ENCODE measurements at regions not wholly inside any gene's neighbourhood (a gene's known extent, or its start where the extent isn't known, plus 50 kb on each side); places are given as distances from the start of the nearest gene placed in this dataset.

DNA sequence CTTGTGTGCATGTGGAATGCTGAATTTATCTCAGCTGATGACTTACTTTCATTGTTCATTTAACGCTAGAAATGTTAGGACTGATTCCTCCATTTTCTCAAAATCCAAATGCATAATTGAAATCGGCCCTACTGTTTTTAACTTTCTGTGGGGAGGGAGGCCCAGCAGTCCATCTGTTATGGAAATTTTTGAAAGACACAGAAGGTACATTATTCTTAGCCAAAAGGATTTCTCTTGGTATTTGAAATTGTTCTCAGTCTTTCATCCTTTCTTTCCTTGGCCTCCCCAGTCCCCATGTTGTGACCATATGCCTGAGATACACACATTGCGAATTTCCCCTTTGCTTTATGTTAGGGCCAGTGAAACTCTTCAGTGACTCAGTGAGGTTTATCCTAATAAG, 549.9 kb downstream of the IRX1 start:
- POLR2A ChIA-PET: no interaction called here
- Histone ChIP-seq H3K9me3 (replicated peaks; ENCODE audit: control insufficient read depth, insufficient read depth, low read length) (peaks cover 8% of the 10 kb centered on the region), H4K20me1 (replicated peaks; ENCODE audit: control insufficient read depth, extremely low read depth, insufficient read depth, low read length) (no peaks in the 10 kb centered on the region), H3K4me1 (ENCODE audit: control insufficient read depth, extremely low read depth, insufficient read depth, low read length) (no peaks in the 10 kb centered on the region), H3K4me2 (ENCODE audit: insufficient read depth, low read length) (no peak overlapping the region), H3K9me1 (replicated peaks; ENCODE audit: control insufficient read depth, extremely low read depth, insufficient read depth, low read length) (no peaks in the 10 kb centered on the region), H3K27ac (ENCODE audit: insufficient read depth, low read depth, low read length) (no peak overlapping the region), H2AFZ (ENCODE audit: low read depth, low read length) (no peak overlapping the region), H3K27me3 (ENCODE audit: control insufficient read depth in 2 of 2, insufficient read depth in 2 of 2, low read length in 2 of 2) (no peaks in the 10 kb centered on the region), H3K79me2 (ENCODE audit: control insufficient read depth, insufficient read depth, low read length) (no peaks in the 10 kb centered on the region), H3K9ac (replicated peaks; ENCODE audit: extremely low read depth, insufficient read depth, low read length) (no peak overlapping the region), H3K36me3 (ENCODE audit: control insufficient read depth in 2 of 2, extremely low read depth in 1 of 2, insufficient read depth in 2 of 2, low read length in 2 of 2) (no peaks in the 10 kb centered on the region), H3K4me3 (replicated peaks in 1 of 3; ENCODE audit: insufficient read depth in 1 of 3, low read depth in 1 of 3, low read length in 3 of 3) (no peak overlapping the region)
- dilution Hi-C loops (cut with MboI; ENCODE audit: extremely low pct_ligation_motif_present, low sequenced_read_pairs): no loop called here
- no TSS peak for BruUV-seq (replicated peaks)
- no peak for FAIRE-seq
- TF ChIP-seq EZH2 (IDR thresholded peaks at IDR 0.05; ENCODE audit: borderline replicate concordance, low read depth, low read length, severe bottlenecking) (no peak), MYC (IDR thresholded peaks at IDR 0.05; ENCODE audit: low read depth, low read length) (no peak), JUN (IDR thresholded peaks at IDR 0.05; ENCODE audit: borderline replicate concordance, insufficient read depth, insufficient read length, low read depth) (no peak), GATA2 (IDR thresholded peaks at IDR 0.05; ENCODE audit: insufficient read depth, insufficient read length, low read depth, low read length) (no peak), POLR2AphosphoS5 (IDR thresholded peaks at IDR 0.05; ENCODE audit: insufficient read depth, low read depth, low read length) (no peak), FOS (IDR thresholded peaks at IDR 0.05; ENCODE audit: borderline replicate concordance, insufficient read depth, low read length) (no peak), POLR2A (IDR thresholded peaks at IDR 0.05; ENCODE audit: low read depth, low read length) (no peak)
- TF ChIP-seq, protein P1, sequence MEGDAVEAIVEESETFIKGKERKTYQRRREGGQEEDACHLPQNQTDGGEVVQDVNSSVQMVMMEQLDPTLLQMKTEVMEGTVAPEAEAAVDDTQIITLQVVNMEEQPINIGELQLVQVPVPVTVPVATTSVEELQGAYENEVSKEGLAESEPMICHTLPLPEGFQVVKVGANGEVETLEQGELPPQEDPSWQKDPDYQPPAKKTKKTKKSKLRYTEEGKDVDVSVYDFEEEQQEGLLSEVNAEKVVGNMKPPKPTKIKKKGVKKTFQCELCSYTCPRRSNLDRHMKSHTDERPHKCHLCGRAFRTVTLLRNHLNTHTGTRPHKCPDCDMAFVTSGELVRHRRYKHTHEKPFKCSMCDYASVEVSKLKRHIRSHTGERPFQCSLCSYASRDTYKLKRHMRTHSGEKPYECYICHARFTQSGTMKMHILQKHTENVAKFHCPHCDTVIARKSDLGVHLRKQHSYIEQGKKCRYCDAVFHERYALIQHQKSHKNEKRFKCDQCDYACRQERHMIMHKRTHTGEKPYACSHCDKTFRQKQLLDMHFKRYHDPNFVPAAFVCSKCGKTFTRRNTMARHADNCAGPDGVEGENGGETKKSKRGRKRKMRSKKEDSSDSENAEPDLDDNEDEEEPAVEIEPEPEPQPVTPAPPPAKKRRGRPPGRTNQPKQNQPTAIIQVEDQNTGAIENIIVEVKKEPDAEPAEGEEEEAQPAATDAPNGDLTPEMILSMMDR (IDR thresholded peaks at IDR 0.05; ENCODE audit: extremely low read depth in 1 of 2, insufficient read depth in 1 of 2, low read depth in 1 of 2, low read length in 2 of 2): no peak
- TF ChIP-seq, protein P2, sequence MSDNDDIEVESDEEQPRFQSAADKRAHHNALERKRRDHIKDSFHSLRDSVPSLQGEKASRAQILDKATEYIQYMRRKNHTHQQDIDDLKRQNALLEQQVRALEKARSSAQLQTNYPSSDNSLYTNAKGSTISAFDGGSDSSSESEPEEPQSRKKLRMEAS (IDR thresholded peaks at IDR 0.05; ENCODE audit: insufficient read depth, insufficient read length): no peak
- CTCF ChIA-PET: no interaction called here
- intact Hi-C loops (cut with micrococcal nuclease): no loop called here
- DNase-seq (ENCODE audit: low read depth, low spot score): no peak
